ENCODE measurements at regions not wholly inside any gene's neighbourhood (a gene's known extent, or its start where the extent isn't known, plus 50 kb on each side); places are given as distances from the start of the nearest gene placed in this dataset.

DNA sequence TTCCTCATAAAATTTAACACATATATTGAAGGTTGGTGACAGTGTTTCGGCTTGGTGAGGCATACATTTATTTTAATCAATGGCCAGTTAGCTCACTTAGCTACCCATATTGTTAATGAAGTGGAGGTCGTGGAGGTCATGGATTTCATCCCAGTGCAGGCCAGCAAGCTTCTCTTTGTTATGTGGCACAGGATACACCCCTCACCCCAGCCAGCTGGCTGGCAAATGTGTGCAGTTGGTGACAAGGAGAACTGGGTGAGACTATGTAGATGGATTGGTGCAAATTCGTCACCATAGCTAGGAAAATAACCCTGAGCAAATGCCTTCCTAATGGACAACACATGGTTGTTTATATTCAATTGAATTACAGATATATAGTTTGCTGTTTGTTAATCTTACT is 50.5 kb upstream of the FOXP2 start:
- TF ChIP-seq, protein P1, sequence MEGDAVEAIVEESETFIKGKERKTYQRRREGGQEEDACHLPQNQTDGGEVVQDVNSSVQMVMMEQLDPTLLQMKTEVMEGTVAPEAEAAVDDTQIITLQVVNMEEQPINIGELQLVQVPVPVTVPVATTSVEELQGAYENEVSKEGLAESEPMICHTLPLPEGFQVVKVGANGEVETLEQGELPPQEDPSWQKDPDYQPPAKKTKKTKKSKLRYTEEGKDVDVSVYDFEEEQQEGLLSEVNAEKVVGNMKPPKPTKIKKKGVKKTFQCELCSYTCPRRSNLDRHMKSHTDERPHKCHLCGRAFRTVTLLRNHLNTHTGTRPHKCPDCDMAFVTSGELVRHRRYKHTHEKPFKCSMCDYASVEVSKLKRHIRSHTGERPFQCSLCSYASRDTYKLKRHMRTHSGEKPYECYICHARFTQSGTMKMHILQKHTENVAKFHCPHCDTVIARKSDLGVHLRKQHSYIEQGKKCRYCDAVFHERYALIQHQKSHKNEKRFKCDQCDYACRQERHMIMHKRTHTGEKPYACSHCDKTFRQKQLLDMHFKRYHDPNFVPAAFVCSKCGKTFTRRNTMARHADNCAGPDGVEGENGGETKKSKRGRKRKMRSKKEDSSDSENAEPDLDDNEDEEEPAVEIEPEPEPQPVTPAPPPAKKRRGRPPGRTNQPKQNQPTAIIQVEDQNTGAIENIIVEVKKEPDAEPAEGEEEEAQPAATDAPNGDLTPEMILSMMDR (IDR thresholded peaks at IDR 0.05; ENCODE audit: insufficient read depth, low read depth, low read length, missing control alignments): no peak
- DNase-seq (ENCODE audit: low read depth): no peak
- H3K4me3 ChIP-seq (ENCODE audit: low read depth, low read length): no peak overlapping the region

DNA sequence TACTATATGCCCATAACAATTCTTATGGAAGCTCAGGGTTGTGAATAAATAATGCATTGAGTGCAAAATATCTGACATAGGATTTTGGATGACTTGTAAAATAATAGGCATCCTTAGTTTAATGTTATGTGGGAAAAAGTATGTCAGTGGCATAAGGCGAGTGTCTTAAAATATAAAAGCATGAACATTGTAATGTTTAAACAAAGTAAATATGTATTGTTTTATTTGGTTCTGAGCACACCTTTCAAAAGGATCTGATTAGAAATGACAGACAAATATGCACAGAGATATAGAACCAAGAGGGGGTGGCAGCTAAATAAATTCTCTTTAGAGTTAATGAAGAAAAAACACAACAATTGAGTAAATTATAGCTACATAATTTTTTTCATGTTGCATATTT is 51.3 kb upstream of the FOXP2 start:
- TF ChIP-seq, protein P1 (IDR thresholded peaks at IDR 0.05; ENCODE audit: insufficient read depth, low read depth, low read length, missing control alignments): no peak
- no peak overlapping the region for H3K4me3 ChIP-seq (ENCODE audit: low read depth, low read length)
- no peak for DNase-seq (ENCODE audit: low read depth)

DNA sequence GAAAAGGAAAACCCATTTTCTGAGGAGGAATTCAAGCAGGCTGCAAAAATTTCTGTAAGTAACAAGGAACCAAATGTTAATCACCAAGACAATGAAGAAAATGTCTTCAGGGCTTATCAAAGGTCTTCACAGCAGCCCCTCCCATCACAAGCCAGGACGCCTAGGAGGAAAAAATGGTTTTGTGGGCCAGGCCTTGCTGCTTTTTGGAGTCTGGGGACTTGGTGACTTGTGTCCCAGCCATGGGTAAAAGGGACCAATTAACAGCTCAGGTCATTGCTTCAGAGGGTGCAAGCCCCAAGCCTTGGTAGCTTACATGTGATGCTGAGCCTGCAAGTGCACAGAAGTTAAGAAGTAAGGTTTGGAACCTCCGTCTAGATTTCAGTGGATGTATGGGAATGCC is 55.7 kb upstream of the FOXP2 start:
- TF ChIP-seq, protein P1 (IDR thresholded peaks at IDR 0.05; ENCODE audit: insufficient read depth, low read depth, low read length, missing control alignments): no peak
- DNase-seq (ENCODE audit: low read depth): no peak
- H3K4me3 ChIP-seq (ENCODE audit: low read depth, low read length): no peak overlapping the region

DNA sequence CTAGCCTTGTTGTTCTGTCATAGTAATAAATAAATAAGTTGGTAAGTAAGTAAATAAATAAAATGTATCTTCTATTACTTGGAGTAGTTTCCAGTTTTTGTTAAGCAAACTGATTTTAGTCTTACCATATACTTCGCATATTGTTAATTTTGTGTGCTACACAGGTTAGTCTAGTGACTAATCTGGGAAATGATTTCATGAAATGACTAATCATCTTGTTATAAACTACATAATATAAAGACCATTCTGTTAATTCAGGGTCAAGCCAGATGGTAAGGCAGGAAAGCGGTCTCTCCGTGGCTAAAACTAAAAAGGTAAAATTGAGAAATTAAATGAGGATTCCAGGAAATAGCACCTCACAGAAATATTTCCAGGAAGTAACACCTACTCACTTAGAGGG is 58.5 kb upstream of the FOXP2 start:
- TF ChIP-seq, protein P1 (IDR thresholded peaks at IDR 0.05; ENCODE audit: insufficient read depth, low read depth, low read length, missing control alignments): no peak
- no peak overlapping the region for H3K4me3 ChIP-seq (ENCODE audit: low read depth, low read length)
- no peak for DNase-seq (ENCODE audit: low read depth)

DNA sequence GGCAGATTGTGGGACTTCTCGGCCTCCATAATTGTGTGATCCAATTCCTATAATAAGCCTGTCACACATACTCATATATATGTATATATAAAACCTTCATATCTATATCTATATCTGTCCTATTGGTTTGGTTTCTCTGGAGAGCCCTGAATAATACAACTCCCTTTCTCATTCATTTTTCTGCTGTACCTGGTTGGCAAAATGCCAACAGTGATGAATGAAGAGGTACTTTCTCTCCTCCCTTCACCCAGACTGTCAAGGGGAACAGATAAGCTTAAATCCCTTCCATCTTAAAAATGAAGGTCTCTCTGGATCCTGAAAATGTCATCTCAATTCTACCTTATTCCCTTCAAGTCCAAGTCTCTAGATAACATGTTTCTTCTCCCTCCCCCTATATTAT is 60.3 kb upstream of the FOXP2 start:
- no peak overlapping the region for H3K4me3 ChIP-seq (ENCODE audit: low read depth, low read length)
- TF ChIP-seq, protein P1 (IDR thresholded peaks at IDR 0.05; ENCODE audit: insufficient read depth, low read depth, low read length, missing control alignments): no peak
- DNase-seq (ENCODE audit: low read depth): no peak

DNA sequence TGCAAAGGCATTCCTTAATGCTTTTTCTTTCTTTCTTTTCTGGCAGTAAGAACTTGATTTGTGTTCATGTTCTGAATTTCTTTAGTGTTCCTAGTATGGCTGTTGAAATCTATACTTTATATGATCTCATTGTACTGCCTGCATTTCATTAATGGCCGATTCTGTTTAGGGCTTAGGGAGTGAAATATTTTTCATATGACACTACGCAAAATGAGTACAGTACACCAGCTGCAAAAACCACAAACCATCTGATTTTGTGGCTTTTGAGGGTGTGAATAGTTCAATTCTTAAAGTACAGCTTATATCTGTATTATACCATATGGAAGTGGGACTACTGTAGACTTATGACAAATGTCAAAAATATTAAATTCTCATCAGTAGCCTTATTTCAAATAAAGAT is 69.1 kb upstream of the FOXP2 start:
- no peak overlapping the region for H3K4me3 ChIP-seq (ENCODE audit: low read depth, low read length)
- TF ChIP-seq, protein P1 (IDR thresholded peaks at IDR 0.05; ENCODE audit: insufficient read depth, low read depth, low read length, missing control alignments): no peak
- DNase-seq (ENCODE audit: low read depth): no peak

DNA sequence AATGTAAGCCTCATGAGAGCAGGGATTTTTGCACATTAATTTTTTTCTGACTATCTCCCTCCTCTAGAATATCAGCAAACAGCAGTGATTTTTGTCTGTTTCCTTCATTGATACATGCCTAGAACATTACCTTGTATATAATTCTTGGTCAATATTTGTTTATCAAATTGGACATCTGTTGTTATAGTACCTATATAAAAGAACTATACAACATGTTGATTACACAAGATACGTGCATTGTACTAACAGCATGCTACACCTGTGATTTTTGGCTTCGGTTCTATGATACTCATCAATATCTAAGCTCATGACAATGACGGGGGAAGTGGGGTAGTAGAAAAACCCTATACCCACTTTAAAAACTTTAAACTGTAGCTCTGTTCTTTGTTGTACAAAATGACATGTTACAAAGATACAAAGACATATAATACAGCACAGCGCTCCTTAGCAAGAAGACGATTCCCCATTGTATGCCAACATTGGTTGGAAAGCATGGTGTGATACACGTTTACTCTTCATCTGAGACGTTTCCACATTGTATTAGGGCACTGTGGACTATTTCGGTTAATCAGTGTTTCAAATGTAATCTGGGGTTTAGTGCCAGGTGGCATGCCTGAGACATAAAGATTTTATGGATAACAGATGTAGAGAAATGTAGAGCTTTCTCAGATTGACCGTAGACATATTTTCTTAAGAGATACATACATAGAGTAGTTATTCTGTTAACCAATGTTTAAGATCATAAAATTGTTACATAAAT is 70.5 kb upstream of the FOXP2 start:
- DNase-seq (ENCODE audit: low read depth): no peak
- TF ChIP-seq, protein P1 (IDR thresholded peaks at IDR 0.05; ENCODE audit: insufficient read depth, low read depth, low read length, missing control alignments): no peak

More for the DNA sequence above, 70.5 kb upstream of the FOXP2 start:
- H3K4me3 ChIP-seq (ENCODE audit: low read depth, low read length): no peak overlapping the region

Data from GM12865 (cell line).